OCI-LY3 (cell line): ENCODE measurements at regions not wholly inside any gene's neighbourhood (a gene's known extent, or its start where the extent isn't known, plus 50 kb on each side); places are given as distances from the start of the nearest gene placed in this dataset.

Source experiments
- EZH2phosphoT487 ChIP-seq: fragments of 200-600 bp; shearing (Covaris generic); IDR thresholded peaks from 2 replicates; pipeline ENCODE4 v1.6.1; 2018; ENCODE audit warnings: antibody characterized with exemption, mixed run types, low read depth
- TF ChIP-seq, protein P1 (sequence below): fragments of 200-600, 300-600 bp; sonication (generic); IDR thresholded peaks from 2 replicates; pipeline ENCODE4 v1.5.1; 2014; ENCODE audit warnings: antibody characterized with exemption, low read length, low read depth

DNA sequence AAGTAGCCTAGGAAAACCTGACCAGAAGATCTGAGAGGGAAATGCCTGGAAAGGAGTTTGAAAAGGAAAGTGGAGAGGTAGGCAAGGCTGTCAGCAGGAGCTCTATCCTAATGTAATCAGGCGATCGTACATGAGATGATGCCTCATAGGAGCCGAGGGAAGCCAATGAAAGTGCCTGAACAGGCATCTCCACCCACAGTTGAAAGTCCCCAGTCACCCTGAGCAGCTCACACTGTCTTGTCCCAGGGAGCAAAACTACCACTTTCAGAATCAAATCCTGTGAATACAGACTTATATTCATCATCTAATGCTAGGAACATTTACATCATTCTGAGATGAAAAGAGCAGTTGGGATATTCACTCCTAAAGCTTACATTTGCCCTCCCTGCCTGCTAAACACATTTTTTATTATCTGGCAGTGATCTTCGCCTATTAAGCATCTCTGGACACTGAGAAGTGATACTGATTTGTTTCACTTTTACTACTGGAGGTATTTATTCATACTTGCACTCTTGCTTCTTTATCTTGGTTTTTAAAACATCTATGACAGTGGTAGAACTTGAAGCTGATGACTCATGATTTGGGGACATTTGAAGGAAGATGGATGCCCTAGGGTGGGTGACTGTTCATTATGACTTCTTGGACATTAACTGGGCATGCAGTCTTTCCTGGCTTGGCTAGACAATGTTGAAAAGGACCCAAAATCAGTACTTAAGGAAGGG lies 221.6 kb downstream of the SEC16B start:
- TF ChIP-seq, protein P1, sequence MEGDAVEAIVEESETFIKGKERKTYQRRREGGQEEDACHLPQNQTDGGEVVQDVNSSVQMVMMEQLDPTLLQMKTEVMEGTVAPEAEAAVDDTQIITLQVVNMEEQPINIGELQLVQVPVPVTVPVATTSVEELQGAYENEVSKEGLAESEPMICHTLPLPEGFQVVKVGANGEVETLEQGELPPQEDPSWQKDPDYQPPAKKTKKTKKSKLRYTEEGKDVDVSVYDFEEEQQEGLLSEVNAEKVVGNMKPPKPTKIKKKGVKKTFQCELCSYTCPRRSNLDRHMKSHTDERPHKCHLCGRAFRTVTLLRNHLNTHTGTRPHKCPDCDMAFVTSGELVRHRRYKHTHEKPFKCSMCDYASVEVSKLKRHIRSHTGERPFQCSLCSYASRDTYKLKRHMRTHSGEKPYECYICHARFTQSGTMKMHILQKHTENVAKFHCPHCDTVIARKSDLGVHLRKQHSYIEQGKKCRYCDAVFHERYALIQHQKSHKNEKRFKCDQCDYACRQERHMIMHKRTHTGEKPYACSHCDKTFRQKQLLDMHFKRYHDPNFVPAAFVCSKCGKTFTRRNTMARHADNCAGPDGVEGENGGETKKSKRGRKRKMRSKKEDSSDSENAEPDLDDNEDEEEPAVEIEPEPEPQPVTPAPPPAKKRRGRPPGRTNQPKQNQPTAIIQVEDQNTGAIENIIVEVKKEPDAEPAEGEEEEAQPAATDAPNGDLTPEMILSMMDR = no peak
- no peak for TF ChIP-seq EZH2phosphoT487
